HepG2 (cell line): ENCODE measurements at regions not wholly inside any gene's neighbourhood (a gene's known extent, or its start where the extent isn't known, plus 50 kb on each side); places are given as distances from the start of the nearest gene placed in this dataset.

Source experiments
- BCLAF1 ChIP-seq: fragments of 450-650 bp; IDR thresholded peaks from 2 replicates; pipeline ENCODE4 v1.6.1; 2017; ENCODE audit warnings: mild to moderate bottlenecking
- BRD4 ChIP-seq: sonication (generic); formaldehyde crosslinking; IDR thresholded peaks from 2 replicates; pipeline ENCODE4 v1.4.0; 2020; ENCODE audit warnings: missing genetic modification reagents
- FOXJ3 ChIP-seq: sonication (generic); formaldehyde crosslinking; IDR thresholded peaks from 2 replicates; pipeline ENCODE4 v1.4.0; 2020; ENCODE audit warnings: missing genetic modification reagents, mild to moderate bottlenecking, borderline replicate concordance
- HDAC1 ChIP-seq: sonication (generic); formaldehyde crosslinking; IDR thresholded peaks from 2 replicates; pipeline ENCODE4 v1.5.1; 2020; ENCODE audit warnings: mild to moderate bottlenecking, missing genetic modification reagents
- HMG20B ChIP-seq: conservative IDR thresholded peaks from 2 replicates; pipeline ENCODE4 v1.6.1; 2016; ENCODE audit warnings: missing genetic modification reagents, missing compliant biosample characterization
- LBX2 ChIP-seq: sonication (generic); formaldehyde crosslinking; IDR thresholded peaks from 2 replicates; pipeline ENCODE4 v1.5.0; 2020; ENCODE audit warnings: missing genetic modification reagents, mild to moderate bottlenecking, borderline replicate concordance
- MZF1 ChIP-seq: sonication (generic); formaldehyde crosslinking; IDR thresholded peaks from 2 replicates; pipeline ENCODE4 v1.8.1; 2023; ENCODE audit warnings: mild to moderate bottlenecking, missing genetic modification reagents, borderline replicate concordance
- PLRG1 ChIP-seq: fragments of 450-650 bp; conservative IDR thresholded peaks from 2 replicates; pipeline ENCODE4 v1.6.1; 2016
- RFX3 ChIP-seq: IDR thresholded peaks from 2 replicates; pipeline ENCODE4 v1.6.1; 2016; ENCODE audit warnings: missing biosample characterization, missing genetic modification reagents
- RXRA ChIP-seq: sonication (generic); formaldehyde crosslinking; IDR thresholded peaks from 2 replicates; pipeline ENCODE4 v1.5.1; 2020; ENCODE audit warnings: missing genetic modification reagents
- SAP130 ChIP-seq: IDR thresholded peaks from 2 replicates; pipeline ENCODE4 v1.6.1; 2016; ENCODE audit warnings: low read depth
- SNAPC4 ChIP-seq: sonication (generic); formaldehyde crosslinking; IDR thresholded peaks from 2 replicates; pipeline ENCODE4 v1.4.0; 2020; ENCODE audit warnings: mild to moderate bottlenecking, missing genetic modification reagents
- SP5 ChIP-seq: IDR thresholded peaks from 2 replicates; pipeline ENCODE4 v1.6.1; 2016; ENCODE audit warnings: low read depth, borderline replicate concordance
- SRSF9 ChIP-seq: fragments of 200-400 bp; formaldehyde crosslinking; IDR thresholded peaks from 2 replicates; pipeline ENCODE4 v1.6.1; 2018; ENCODE audit warnings: borderline replicate concordance, mild to moderate bottlenecking, low read depth, low read length; ENCODE audit not compliant: insufficient read depth, poor library complexity, severe bottlenecking
- ZBTB25 ChIP-seq: IDR thresholded peaks from 2 replicates; pipeline ENCODE4 v1.6.1; 2018; ENCODE audit warnings: missing genetic modification reagents
- ZBTB46 ChIP-seq: sonication (generic); formaldehyde crosslinking; IDR thresholded peaks from 2 replicates; pipeline ENCODE4 v1.4.0; 2020; ENCODE audit warnings: mild to moderate bottlenecking, missing genetic modification reagents, borderline replicate concordance
- ZNF7 ChIP-seq: IDR thresholded peaks from 2 replicates; pipeline ENCODE4 v1.6.1; 2016; ENCODE audit warnings: missing biosample characterization, missing genetic modification reagents
- ZNF839 ChIP-seq: sonication (generic); formaldehyde crosslinking; IDR thresholded peaks from 2 replicates; pipeline ENCODE4 v1.4.0; 2020; ENCODE audit warnings: missing genetic modification reagents, mild to moderate bottlenecking, borderline replicate concordance

DNA sequence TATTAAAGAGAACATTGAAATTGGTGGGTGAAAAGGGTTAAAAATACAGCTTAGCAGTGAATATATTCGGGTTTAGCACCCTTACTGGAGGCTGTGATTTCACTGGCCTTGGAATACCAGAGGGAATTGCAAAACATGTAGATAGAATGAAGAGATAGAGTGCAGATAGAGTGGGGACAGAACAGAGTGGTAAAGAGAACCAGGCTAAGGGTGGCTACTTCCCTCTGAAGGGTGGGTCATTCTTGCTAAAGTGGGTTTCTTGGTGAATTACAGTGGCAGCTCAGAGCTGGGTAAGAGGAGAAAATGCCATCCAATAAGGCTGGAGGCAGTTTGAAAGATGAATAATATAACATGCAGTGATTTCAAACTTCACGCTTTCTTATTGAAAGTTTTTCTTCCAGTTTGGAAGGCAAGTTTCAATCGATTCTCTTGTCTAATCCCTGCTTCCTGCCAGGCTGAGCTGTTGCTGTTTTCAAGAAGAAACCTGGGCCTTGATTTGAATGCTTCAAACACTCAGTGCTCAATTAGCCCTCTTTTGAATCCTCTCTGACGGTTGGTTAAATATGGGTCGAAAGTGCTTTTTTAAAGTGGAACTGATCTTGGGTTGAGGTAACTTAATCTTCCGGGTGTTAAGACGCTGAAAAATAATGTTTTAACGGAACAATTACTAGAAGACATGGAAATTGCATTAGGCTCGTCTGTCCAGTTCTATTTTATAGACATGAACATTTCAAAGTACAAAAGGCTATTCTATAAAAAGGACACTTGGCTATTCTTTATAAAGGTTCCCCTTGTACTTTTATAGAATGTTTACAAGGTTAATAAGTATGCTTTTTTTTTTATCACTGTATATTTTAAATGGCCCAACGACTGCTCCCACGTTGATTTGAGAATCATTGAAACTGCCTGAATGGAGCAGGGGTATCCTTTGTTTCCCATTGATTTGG is 203.3 kb downstream of the BCAS1 start (continued):
- 0 out of 2 replicates have a peak, but pooled peaks have one; percentile 6 for TF ChIP-seq SP5 (CRISPR knock-in tag)
- peak; percentile 86 for TF ChIP-seq HMG20B
- TF ChIP-seq ZNF839 (CRISPR knock-in tag) = no peak
- TF ChIP-seq BRD4 (CRISPR knock-in tag) = no peak
- no peak for TF ChIP-seq ZNF7 (CRISPR knock-in tag)
- TF ChIP-seq LBX2 (CRISPR knock-in tag) = no peak
- TF ChIP-seq SAP130 = peak; percentile 39; the same call in 1 of the 2 replicates
- TF ChIP-seq ZBTB46 = no peak
- TF ChIP-seq ZBTB25 (CRISPR knock-in tag) = peak; percentile 45; the same call in 1 of the 2 replicates
- no peak for TF ChIP-seq RXRA
- no peak for TF ChIP-seq SRSF9
- peak; percentile 42; the same call in 1 of the 2 replicates for TF ChIP-seq HDAC1 (CRISPR knock-in tag)
- no peak for TF ChIP-seq PLRG1
- TF ChIP-seq BCLAF1 = no peak
- TF ChIP-seq RFX3 = no peak
- no peak for TF ChIP-seq SNAPC4 (CRISPR knock-in tag)
- TF ChIP-seq FOXJ3 (CRISPR knock-in tag) = peak; percentile 42; the same call in 1 of the 2 replicates
- no peak for TF ChIP-seq MZF1 (CRISPR knock-in tag)
